ENCODE measurements at regions not wholly inside any gene's neighbourhood (a gene's known extent, or its start where the extent isn't known, plus 50 kb on each side); places are given as distances from the start of the nearest gene placed in this dataset.
"Not testable (repeated sequence)": the region's sequence is repeated elsewhere in the genome, so short reads cannot be mapped to it uniquely, and the experiment has no call there.

- Mint-ChIP-seq H3K27me3 (ENCODE audit: low read depth) (no peaks in the 10 kb centered on the region), H3K36me3 (ENCODE audit: low read depth) (no peaks in the 10 kb centered on the region), H3K27ac (no peak overlapping the region), H3K9me3 (no peaks in the 10 kb centered on the region), H3K4me3 (no peak overlapping the region), H3K4me1 (no peaks in the 10 kb centered on the region)
- no peak for TF ChIP-seq CTCF (IDR thresholded peaks at IDR 0.05; ENCODE audit: unreplicated experiment in 3 of 3)
Observed at GRCh38 chr10:86579883-86580520, 58.4 kb upstream of the WAPL start.

GRCh38 chr10:86580521-86580891 lies 58.9 kb upstream of the WAPL start:
- H3K27ac Mint-ChIP-seq: no peak overlapping the region
- no peaks in the 10 kb centered on the region for H3K27me3 Mint-ChIP-seq (ENCODE audit: low read depth)
- no peak overlapping the region for H3K4me3 Mint-ChIP-seq
- TF ChIP-seq CTCF (IDR thresholded peaks at IDR 0.05; ENCODE audit: unreplicated experiment in 3 of 3): no peak
- H3K9me3 Mint-ChIP-seq: no peaks in the 10 kb centered on the region
- H3K4me1 Mint-ChIP-seq: no peaks in the 10 kb centered on the region
- no peaks in the 10 kb centered on the region for H3K36me3 Mint-ChIP-seq (ENCODE audit: low read depth)

- H3K9me3 Mint-ChIP-seq: no peaks in the 10 kb centered on the region
- peaks cover 6% of the 10 kb centered on the region for H3K4me1 Mint-ChIP-seq
- H3K36me3 Mint-ChIP-seq (ENCODE audit: low read depth): no peaks in the 10 kb centered on the region
- no peak overlapping the region for H3K4me3 Mint-ChIP-seq
- H3K27me3 Mint-ChIP-seq (ENCODE audit: low read depth): no peaks in the 10 kb centered on the region
- no peak for TF ChIP-seq CTCF (IDR thresholded peaks at IDR 0.05; ENCODE audit: unreplicated experiment in 3 of 3)
- H3K27ac Mint-ChIP-seq: no peak overlapping the region
Observed at GRCh38 chr10:86583983-86584382, 62.4 kb upstream of the WAPL start.

GRCh38 chr10:86585037-86585929 lies 63.7 kb upstream of the WAPL start:
- H3K27ac Mint-ChIP-seq: no peak overlapping the region
- H3K27me3 Mint-ChIP-seq (ENCODE audit: low read depth): no peaks in the 10 kb centered on the region
- H3K4me3 Mint-ChIP-seq: no peak overlapping the region
- peak; percentile 95 to 97 (median 97) for TF ChIP-seq CTCF (IDR thresholded peaks at IDR 0.05; ENCODE audit: unreplicated experiment in 3 of 3)
- H3K9me3 Mint-ChIP-seq: no peaks in the 10 kb centered on the region
- no peaks in the 10 kb centered on the region for H3K36me3 Mint-ChIP-seq (ENCODE audit: low read depth)
- peaks cover 6% of the 10 kb centered on the region for H3K4me1 Mint-ChIP-seq

GRCh38 chr10:86586516-86586915 lies 64.9 kb upstream of the WAPL start:
- Mint-ChIP-seq H3K4me3 (no peak overlapping the region), H3K27ac (no peak overlapping the region), H3K27me3 (ENCODE audit: low read depth) (no peaks in the 10 kb centered on the region), H3K36me3 (ENCODE audit: low read depth) (no peaks in the 10 kb centered on the region), H3K9me3 (no peaks in the 10 kb centered on the region), H3K4me1 (peaks cover 6% of the 10 kb centered on the region)
- TF ChIP-seq CTCF (IDR thresholded peaks at IDR 0.05; ENCODE audit: unreplicated experiment in 3 of 3): no peak

GRCh38 chr10:86588781-86589180 lies 65.6 kb upstream of the OPN4 start:
- H3K9me3 Mint-ChIP-seq; H3K4me3 Mint-ChIP-seq; H3K27me3 Mint-ChIP-seq (ENCODE audit: low read depth); H3K4me1 Mint-ChIP-seq; H3K36me3 Mint-ChIP-seq (ENCODE audit: low read depth); H3K27ac Mint-ChIP-seq: not testable (repeated sequence)
